ENCODE measurements at regions not wholly inside any gene's neighbourhood (a gene's known extent, or its start where the extent isn't known, plus 50 kb on each side); places are given as distances from the start of the nearest gene placed in this dataset.

DNA sequence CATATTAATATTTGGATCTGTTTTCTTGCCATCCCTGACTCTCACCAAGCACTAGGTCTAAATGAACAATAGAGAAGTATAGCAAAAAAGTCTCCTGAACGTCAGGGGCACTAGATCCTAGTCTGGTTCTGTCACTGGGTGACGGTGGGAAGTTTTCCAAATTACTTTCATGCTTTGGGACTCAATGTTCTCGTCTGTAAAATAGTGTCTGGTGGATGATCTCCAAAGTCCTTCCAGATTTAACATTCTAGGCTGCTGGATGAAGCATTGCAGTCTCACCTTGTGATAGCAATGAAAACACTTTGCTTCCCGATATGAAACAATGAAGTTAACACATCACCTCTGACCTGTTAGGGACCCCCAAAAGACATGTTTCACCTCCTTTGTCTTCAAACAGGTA, 199.3 kb downstream of the SEC61B start (continued):
- TF ChIP-seq, protein P1, sequence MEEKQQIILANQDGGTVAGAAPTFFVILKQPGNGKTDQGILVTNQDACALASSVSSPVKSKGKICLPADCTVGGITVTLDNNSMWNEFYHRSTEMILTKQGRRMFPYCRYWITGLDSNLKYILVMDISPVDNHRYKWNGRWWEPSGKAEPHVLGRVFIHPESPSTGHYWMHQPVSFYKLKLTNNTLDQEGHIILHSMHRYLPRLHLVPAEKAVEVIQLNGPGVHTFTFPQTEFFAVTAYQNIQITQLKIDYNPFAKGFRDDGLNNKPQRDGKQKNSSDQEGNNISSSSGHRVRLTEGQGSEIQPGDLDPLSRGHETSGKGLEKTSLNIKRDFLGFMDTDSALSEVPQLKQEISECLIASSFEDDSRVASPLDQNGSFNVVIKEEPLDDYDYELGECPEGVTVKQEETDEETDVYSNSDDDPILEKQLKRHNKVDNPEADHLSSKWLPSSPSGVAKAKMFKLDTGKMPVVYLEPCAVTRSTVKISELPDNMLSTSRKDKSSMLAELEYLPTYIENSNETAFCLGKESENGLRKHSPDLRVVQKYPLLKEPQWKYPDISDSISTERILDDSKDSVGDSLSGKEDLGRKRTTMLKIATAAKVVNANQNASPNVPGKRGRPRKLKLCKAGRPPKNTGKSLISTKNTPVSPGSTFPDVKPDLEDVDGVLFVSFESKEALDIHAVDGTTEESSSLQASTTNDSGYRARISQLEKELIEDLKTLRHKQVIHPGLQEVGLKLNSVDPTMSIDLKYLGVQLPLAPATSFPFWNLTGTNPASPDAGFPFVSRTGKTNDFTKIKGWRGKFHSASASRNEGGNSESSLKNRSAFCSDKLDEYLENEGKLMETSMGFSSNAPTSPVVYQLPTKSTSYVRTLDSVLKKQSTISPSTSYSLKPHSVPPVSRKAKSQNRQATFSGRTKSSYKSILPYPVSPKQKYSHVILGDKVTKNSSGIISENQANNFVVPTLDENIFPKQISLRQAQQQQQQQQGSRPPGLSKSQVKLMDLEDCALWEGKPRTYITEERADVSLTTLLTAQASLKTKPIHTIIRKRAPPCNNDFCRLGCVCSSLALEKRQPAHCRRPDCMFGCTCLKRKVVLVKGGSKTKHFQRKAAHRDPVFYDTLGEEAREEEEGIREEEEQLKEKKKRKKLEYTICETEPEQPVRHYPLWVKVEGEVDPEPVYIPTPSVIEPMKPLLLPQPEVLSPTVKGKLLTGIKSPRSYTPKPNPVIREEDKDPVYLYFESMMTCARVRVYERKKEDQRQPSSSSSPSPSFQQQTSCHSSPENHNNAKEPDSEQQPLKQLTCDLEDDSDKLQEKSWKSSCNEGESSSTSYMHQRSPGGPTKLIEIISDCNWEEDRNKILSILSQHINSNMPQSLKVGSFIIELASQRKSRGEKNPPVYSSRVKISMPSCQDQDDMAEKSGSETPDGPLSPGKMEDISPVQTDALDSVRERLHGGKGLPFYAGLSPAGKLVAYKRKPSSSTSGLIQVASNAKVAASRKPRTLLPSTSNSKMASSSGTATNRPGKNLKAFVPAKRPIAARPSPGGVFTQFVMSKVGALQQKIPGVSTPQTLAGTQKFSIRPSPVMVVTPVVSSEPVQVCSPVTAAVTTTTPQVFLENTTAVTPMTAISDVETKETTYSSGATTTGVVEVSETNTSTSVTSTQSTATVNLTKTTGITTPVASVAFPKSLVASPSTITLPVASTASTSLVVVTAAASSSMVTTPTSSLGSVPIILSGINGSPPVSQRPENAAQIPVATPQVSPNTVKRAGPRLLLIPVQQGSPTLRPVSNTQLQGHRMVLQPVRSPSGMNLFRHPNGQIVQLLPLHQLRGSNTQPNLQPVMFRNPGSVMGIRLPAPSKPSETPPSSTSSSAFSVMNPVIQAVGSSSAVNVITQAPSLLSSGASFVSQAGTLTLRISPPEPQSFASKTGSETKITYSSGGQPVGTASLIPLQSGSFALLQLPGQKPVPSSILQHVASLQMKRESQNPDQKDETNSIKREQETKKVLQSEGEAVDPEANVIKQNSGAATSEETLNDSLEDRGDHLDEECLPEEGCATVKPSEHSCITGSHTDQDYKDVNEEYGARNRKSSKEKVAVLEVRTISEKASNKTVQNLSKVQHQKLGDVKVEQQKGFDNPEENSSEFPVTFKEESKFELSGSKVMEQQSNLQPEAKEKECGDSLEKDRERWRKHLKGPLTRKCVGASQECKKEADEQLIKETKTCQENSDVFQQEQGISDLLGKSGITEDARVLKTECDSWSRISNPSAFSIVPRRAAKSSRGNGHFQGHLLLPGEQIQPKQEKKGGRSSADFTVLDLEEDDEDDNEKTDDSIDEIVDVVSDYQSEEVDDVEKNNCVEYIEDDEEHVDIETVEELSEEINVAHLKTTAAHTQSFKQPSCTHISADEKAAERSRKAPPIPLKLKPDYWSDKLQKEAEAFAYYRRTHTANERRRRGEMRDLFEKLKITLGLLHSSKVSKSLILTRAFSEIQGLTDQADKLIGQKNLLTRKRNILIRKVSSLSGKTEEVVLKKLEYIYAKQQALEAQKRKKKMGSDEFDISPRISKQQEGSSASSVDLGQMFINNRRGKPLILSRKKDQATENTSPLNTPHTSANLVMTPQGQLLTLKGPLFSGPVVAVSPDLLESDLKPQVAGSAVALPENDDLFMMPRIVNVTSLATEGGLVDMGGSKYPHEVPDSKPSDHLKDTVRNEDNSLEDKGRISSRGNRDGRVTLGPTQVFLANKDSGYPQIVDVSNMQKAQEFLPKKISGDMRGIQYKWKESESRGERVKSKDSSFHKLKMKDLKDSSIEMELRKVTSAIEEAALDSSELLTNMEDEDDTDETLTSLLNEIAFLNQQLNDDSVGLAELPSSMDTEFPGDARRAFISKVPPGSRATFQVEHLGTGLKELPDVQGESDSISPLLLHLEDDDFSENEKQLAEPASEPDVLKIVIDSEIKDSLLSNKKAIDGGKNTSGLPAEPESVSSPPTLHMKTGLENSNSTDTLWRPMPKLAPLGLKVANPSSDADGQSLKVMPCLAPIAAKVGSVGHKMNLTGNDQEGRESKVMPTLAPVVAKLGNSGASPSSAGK (IDR thresholded peaks at IDR 0.05): no peak
